Endodermal cell (in vitro differentiated cells): ENCODE measurements at regions not wholly inside any gene's neighbourhood (a gene's known extent, or its start where the extent isn't known, plus 50 kb on each side); places are given as distances from the start of the nearest gene placed in this dataset.

ENCODE experiments used
- DNase-seq: peaks from one replicate; pipeline ENCODE4 v3.0.0-alpha.2; 2017
- H3K27ac ChIP-seq: 2 replicates; pipeline ENCODE4 v1.5.1; 2013; ENCODE audit warnings: mild to moderate bottlenecking, low read depth, low read length, moderate library complexity
- H3K27me3 ChIP-seq: 2 replicates; pipeline ENCODE4 v1.6.1; 2013; ENCODE audit warnings: mild to moderate bottlenecking, low read length, moderate library complexity; ENCODE audit not compliant: insufficient read depth, control insufficient read depth, poor library complexity, severe bottlenecking
- H3K36me3 ChIP-seq: 2 replicates; pipeline ENCODE4 v1.7.0; 2013; ENCODE audit warnings: mild to moderate bottlenecking, low read length, moderate library complexity; ENCODE audit not compliant: control insufficient read depth, insufficient read depth
- H3K4me1 ChIP-seq: one replicate; pipeline ENCODE4 v1.7.0; 2013; ENCODE audit warnings: low read length; ENCODE audit not compliant: control insufficient read depth, insufficient read depth
- H3K4me3 ChIP-seq: 2 replicates; pipeline ENCODE4 v1.5.1; 2013; ENCODE audit warnings: mild to moderate bottlenecking, low read length, moderate library complexity
- H3K9ac ChIP-seq: 2 replicates; pipeline ENCODE4 v1.6.1; 2013; ENCODE audit warnings: mild to moderate bottlenecking, low read length, moderate library complexity; ENCODE audit not compliant: poor library complexity, severe bottlenecking; ENCODE audit errors: extremely low read depth
- H3K9me3 ChIP-seq: 2 replicates; pipeline ENCODE4 v1.6.1; 2013; ENCODE audit warnings: mild to moderate bottlenecking, low read length, moderate library complexity; ENCODE audit not compliant: control insufficient read depth
- H3K27ac Mint-ChIP-seq: 2 replicates; pipeline ENCODE4 v1.8.0; 2020; ENCODE audit warnings: mixed read lengths
- H3K27me3 Mint-ChIP-seq: 2 replicates; pipeline ENCODE4 v1.8.0; 2021; ENCODE audit warnings: mild to moderate bottlenecking, mixed read lengths; ENCODE audit not compliant: insufficient read depth
- H3K36me3 Mint-ChIP-seq: 2 replicates; pipeline ENCODE4 v1.8.0; 2020; ENCODE audit warnings: low read depth, mixed read lengths
- H3K4me1 Mint-ChIP-seq: 2 replicates; pipeline ENCODE4 v1.8.0; 2020; ENCODE audit warnings: mixed read lengths
- H3K4me3 Mint-ChIP-seq: 2 replicates; pipeline ENCODE4 v1.8.0; 2020; ENCODE audit warnings: mild to moderate bottlenecking, moderate library complexity, mixed read lengths
- H3K9me3 Mint-ChIP-seq: 2 replicates; pipeline ENCODE4 v1.8.0; 2020; ENCODE audit warnings: mild to moderate bottlenecking, mixed read lengths
- CTCF ChIP-seq: fragments of 200-600 bp; sonication (generic); conservative IDR thresholded peaks from 2 replicates; pipeline ENCODE4 v1.5.0; 2021; ENCODE audit warnings: antibody characterized with exemption, mild to moderate bottlenecking
- WGBS, 2 experiments: methylation state at CpG; one replicate each; pipeline versions ENCODE4 v1.1.5 to v1.1.7; 2013; ENCODE audit warnings: missing lambda C conversion rate in 2 of 2, mixed read lengths in 1 of 2; ENCODE audit not compliant: insufficient coverage in 1 of 2, insufficient read length in 1 of 2; 5-methylcytosine and 5-hydroxymethylcytosine counted together

- WGBS, 2 experiments, result 90 to 100% methylated on average over 2 to 4 of the region's 4 CpGs
- H3K4me3 Mint-ChIP-seq, result no peak overlapping the region
Observed at GRCh38 chr22:22032099-22032905, 49.7 kb upstream of the TOP3B start.

More at GRCh38 chr22:22032099-22032905, 49.7 kb upstream of the TOP3B start:
- H3K9ac ChIP-seq, result no peak overlapping the region
- no peak for TF ChIP-seq CTCF
- Mint-ChIP-seq H3K36me3 (no peaks in the 10 kb centered on the region), H3K9me3 (no peaks in the 10 kb centered on the region), H3K27ac (no peak overlapping the region), H3K27me3 (peaks cover 71% of the 10 kb centered on the region), H3K4me1 (peaks cover 3% of the 10 kb centered on the region)
- no peak overlapping the region for H3K27ac ChIP-seq
- DNase-seq, result no peak
- no peak overlapping the region for H3K4me3 ChIP-seq
- peaks cover 37% of the 10 kb centered on the region for H3K27me3 ChIP-seq
- H3K9me3 ChIP-seq, result no peaks in the 10 kb centered on the region
- H3K36me3 ChIP-seq, result no peaks in the 10 kb centered on the region
- H3K4me1 ChIP-seq, result no peaks in the 10 kb centered on the region
